RCC 7860 (cell line): ENCODE measurements at regions not wholly inside any gene's neighbourhood (a gene's known extent, or its start where the extent isn't known, plus 50 kb on each side); places are given as distances from the start of the nearest gene placed in this dataset.

ENCODE experiments used
- DNase-seq: peaks from one replicate; pipeline ENCODE4 v3.0.0-alpha.2; 2015; ENCODE audit warnings: low spot score
- FAIRE-seq: peaks from 2 replicates; lab custom pipeline; 2012; peaks lifted over from hg19 to GRCh38; lab: Jason Lieb, UNC

DNA sequence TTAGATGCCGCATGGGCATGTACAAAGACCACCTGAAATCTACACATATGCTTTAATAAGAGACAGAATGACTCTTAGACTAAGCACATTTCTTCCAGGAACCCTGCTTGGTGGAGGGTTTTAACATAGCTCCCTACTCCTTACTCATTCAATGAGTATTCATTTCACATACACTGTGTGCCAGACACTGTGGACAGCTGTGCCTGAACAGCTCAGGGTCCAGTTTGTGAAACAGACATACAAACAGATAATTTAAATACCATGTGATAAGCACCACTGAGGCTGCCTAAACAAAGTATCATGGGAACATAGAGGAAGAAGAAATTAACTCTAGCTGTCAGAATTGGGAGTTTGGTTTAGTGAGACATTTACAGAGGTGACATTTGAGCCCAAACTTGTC lies 65.2 kb upstream of the ITPRID1 start:
- DNase-seq, result no peak
- FAIRE-seq, result no peak

- FAIRE-seq (no peak), DNase-seq (no peak)
Measured at GRCh38 chr7:31455844-31456243, 58.0 kb upstream of the ITPRID1 start.

DNA sequence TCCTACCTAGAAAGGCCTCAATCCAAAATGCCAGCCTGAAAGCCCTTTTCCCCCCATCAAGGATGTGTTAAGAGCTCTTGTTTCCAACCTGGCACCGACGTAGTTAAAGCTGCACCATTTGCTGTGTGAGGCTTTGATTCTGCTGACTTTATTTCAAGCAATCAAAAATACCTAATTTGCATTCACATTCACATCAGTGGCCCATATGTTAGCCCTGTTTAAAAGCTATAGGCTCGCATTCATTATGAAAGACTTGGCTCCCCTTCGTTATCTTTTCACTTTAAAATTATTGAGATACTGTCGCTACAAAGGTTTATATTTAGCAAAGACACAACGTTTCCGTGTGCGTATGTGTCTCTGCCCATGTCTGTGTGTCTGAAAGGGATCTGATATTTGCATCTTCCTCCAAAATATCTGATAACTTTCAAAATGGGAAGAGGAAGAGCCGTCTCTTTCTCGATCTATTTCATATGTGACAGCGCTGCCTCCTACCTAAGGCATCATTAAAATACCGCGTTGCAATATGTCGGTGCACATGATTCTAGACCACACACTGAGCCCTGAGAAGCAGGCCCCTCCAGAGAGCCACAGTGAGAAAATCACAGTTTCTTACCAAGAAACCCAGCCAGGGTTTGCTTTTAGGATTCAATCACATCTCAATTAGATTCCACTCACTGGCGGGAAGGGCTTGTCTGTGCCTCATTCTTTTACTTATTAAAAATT lies 57.1 kb upstream of the ITPRID1 start:
- no peak for FAIRE-seq

GRCh38 chr7:31457551-31457950 lies 56.3 kb upstream of the ITPRID1 start:
- FAIRE-seq (no peak), DNase-seq (no peak)

More for the DNA sequence above, 57.1 kb upstream of the ITPRID1 start:
- no peak for DNase-seq

DNA sequence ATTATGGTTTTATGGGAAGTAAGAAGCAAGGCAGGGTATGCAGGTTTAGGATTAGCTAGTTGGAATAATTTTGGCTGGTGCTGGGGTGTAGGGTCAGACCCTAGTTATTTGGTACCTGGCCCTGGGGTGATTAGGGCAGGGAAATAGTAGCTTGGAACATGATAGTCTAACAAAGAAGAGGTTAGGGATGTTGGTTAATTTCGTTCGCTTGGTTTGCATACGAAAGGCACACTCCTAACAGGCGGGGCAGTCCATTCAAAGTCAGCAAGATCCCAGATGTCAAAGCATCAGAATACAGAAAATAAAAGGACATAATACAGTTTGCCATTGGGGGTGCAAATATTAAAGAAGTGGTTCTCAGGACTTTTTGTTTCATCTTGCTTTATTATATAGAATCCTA lies 55.7 kb upstream of the ITPRID1 start:
- DNase-seq (no peak), FAIRE-seq (no peak)

DNA sequence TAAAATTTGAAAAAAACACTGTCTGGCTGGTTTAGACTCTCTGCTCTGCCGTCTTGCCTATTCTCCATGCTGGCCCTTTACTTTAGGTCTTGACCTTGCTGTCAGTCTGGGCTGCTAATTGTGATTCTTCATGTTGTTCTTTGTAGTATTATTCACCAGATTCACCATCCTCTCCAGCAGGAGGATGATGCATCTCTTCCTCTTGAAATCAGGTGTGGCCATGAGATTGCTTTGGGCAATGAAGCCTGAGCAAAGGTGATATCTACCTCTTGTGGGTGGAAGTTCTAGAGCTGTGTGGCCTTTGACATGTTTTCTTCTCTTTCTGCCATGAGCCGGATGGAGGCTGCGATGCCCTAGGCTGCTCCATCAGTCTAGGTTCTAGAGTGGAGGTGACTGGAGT lies 51.3 kb upstream of the ITPRID1 start:
- DNase-seq (no peak), FAIRE-seq (no peak)
